VCaP (cell line): ENCODE measurements at regions not wholly inside any gene's neighbourhood (a gene's known extent, or its start where the extent isn't known, plus 50 kb on each side); places are given as distances from the start of the nearest gene placed in this dataset.
A peak's percentile ranks its signal among the peaks of the same experiment; 100 is the strongest.

ENCODE experiments used
- H3K27ac ChIP-seq: fragments of 450-650 bp; 2 replicates; pipeline ENCODE4 v1.5.1; 2017
- CTCF ChIP-seq: fragments of 450-650 bp; conservative IDR thresholded peaks from 2 replicates; pipeline ENCODE4 v1.5.1; 2017; ENCODE audit warnings: mild to moderate bottlenecking, moderate library complexity

- peak; percentile 78 for TF ChIP-seq CTCF
- peak overlapping the region; percentile 78 for H3K27ac ChIP-seq
Observed at GRCh38 chr11:23112987-23113886, 253.0 kb upstream of the CCDC179 start.

- H3K27ac ChIP-seq: peak overlapping the region; percentile 78
- TF ChIP-seq CTCF: peak; percentile 35
Observed at GRCh38 chr11:23113887-23114216, 253.6 kb upstream of the CCDC179 start.

- TF ChIP-seq CTCF: no peak
- no peak overlapping the region for H3K27ac ChIP-seq
Observed at GRCh38 chr11:23123753-23124152, 263.5 kb upstream of the CCDC179 start.

- TF ChIP-seq CTCF: no peak
- no peak overlapping the region for H3K27ac ChIP-seq
Observed at GRCh38 chr11:23124249-23124648, 264.0 kb upstream of the CCDC179 start.

GRCh38 chr11:23124996-23125395 lies 264.7 kb upstream of the CCDC179 start:
- no peak for TF ChIP-seq CTCF
- H3K27ac ChIP-seq: no peak overlapping the region

- no peak for TF ChIP-seq CTCF
Observed at GRCh38 chr11:23127706-23128105, 267.4 kb upstream of the CCDC179 start.

GRCh38 chr11:23134627-23135026 lies 274.4 kb upstream of the CCDC179 start:
- no peak for TF ChIP-seq CTCF
- H3K27ac ChIP-seq: no peak overlapping the region

More at GRCh38 chr11:23127706-23128105, 267.4 kb upstream of the CCDC179 start:
- H3K27ac ChIP-seq: peak overlapping the region; percentile 52
